Type B pancreatic cell (in vitro differentiated cells): ENCODE measurements at regions not wholly inside any gene's neighbourhood (a gene's known extent, or its start where the extent isn't known, plus 50 kb on each side); places are given as distances from the start of the nearest gene placed in this dataset.
A peak's percentile ranks its signal among the peaks of the same experiment; 100 is the strongest.

Source experiments
- DNase-seq: peaks from one replicate; pipeline ENCODE4 v3.0.0; 2021; ENCODE audit warnings: mixed read lengths; ENCODE audit not compliant: unreplicated experiment; ENCODE audit errors: extremely low spot score
- H3K27ac Mint-ChIP-seq: 2 replicates; pipeline ENCODE4 v1.8.0; 2021; ENCODE audit warnings: mild to moderate bottlenecking, mixed read lengths
- H3K27me3 Mint-ChIP-seq: 2 replicates; pipeline ENCODE4 v1.8.0; 2021; ENCODE audit warnings: mixed read lengths
- H3K36me3 Mint-ChIP-seq: 2 replicates; pipeline ENCODE4 v1.8.0; 2021; ENCODE audit warnings: mixed read lengths
- H3K4me1 Mint-ChIP-seq: one replicate; pipeline ENCODE4 v1.8.0; 2021; ENCODE audit warnings: mixed read lengths; ENCODE audit not compliant: unreplicated experiment
- H3K4me3 Mint-ChIP-seq: 2 replicates; pipeline ENCODE4 v1.8.0; 2021; ENCODE audit warnings: mild to moderate bottlenecking, mixed read lengths
- H3K9me3 Mint-ChIP-seq: 2 replicates; pipeline ENCODE4 v1.8.0; 2021; ENCODE audit warnings: mixed read lengths
- CTCF ChIP-seq: fragments of 200-600 bp; sonication (generic); conservative IDR thresholded peaks from 2 replicates; pipeline ENCODE4 v1.5.0; 2021; ENCODE audit warnings: antibody characterized with exemption, mild to moderate bottlenecking

GRCh38 chr20:11537032-11537431 lies 380.7 kb upstream of the BTBD3 start:
- H3K4me1 Mint-ChIP-seq: no peaks in the 10 kb centered on the region
- H3K9me3 Mint-ChIP-seq: no peaks in the 10 kb centered on the region
- H3K4me3 Mint-ChIP-seq: no peak overlapping the region
- no peak overlapping the region for H3K27ac Mint-ChIP-seq
- H3K27me3 Mint-ChIP-seq: peaks cover 12% of the 10 kb centered on the region
- H3K36me3 Mint-ChIP-seq: no peaks in the 10 kb centered on the region
- TF ChIP-seq CTCF: no peak
- DNase-seq: no peak

- DNase-seq: no peak
- no peak overlapping the region for H3K27ac Mint-ChIP-seq
- H3K27me3 Mint-ChIP-seq: peaks cover 12% of the 10 kb centered on the region
- H3K4me1 Mint-ChIP-seq: no peaks in the 10 kb centered on the region
- no peak overlapping the region for H3K4me3 Mint-ChIP-seq
- no peaks in the 10 kb centered on the region for H3K36me3 Mint-ChIP-seq
- H3K9me3 Mint-ChIP-seq: no peaks in the 10 kb centered on the region
- TF ChIP-seq CTCF: no peak
Measured at GRCh38 chr20:11539450-11539849, 378.2 kb upstream of the BTBD3 start.

GRCh38 chr20:11540558-11540957 lies 377.1 kb upstream of the BTBD3 start:
- H3K4me3 Mint-ChIP-seq: no peak overlapping the region
- H3K27ac Mint-ChIP-seq: no peak overlapping the region
- DNase-seq: no peak
- H3K4me1 Mint-ChIP-seq: no peaks in the 10 kb centered on the region
- H3K9me3 Mint-ChIP-seq: no peaks in the 10 kb centered on the region
- no peak for TF ChIP-seq CTCF
- H3K27me3 Mint-ChIP-seq: peaks cover 12% of the 10 kb centered on the region
- H3K36me3 Mint-ChIP-seq: no peaks in the 10 kb centered on the region

GRCh38 chr20:11542645-11543044 lies 375.0 kb upstream of the BTBD3 start:
- no peaks in the 10 kb centered on the region for H3K4me1 Mint-ChIP-seq
- H3K27ac Mint-ChIP-seq: no peak overlapping the region
- no peak for DNase-seq
- no peaks in the 10 kb centered on the region for H3K9me3 Mint-ChIP-seq
- no peak overlapping the region for H3K4me3 Mint-ChIP-seq
- peaks cover 10% of the 10 kb centered on the region for H3K27me3 Mint-ChIP-seq
- no peaks in the 10 kb centered on the region for H3K36me3 Mint-ChIP-seq
- TF ChIP-seq CTCF: no peak

GRCh38 chr20:11544029-11544678 lies 373.5 kb upstream of the BTBD3 start:
- Mint-ChIP-seq H3K27ac (no peak overlapping the region), H3K27me3 (peaks cover 7% of the 10 kb centered on the region), H3K4me3 (no peak overlapping the region), H3K9me3 (peaks cover 5% of the 10 kb centered on the region), H3K4me1 (no peaks in the 10 kb centered on the region), H3K36me3 (no peaks in the 10 kb centered on the region)
- peak; percentile 88 for TF ChIP-seq CTCF
- DNase-seq: no peak

GRCh38 chr20:11546939-11547338 lies 370.8 kb upstream of the BTBD3 start:
- TF ChIP-seq CTCF: no peak
- Mint-ChIP-seq H3K36me3 (no peaks in the 10 kb centered on the region), H3K27me3 (peaks cover 6% of the 10 kb centered on the region), H3K4me1 (peaks cover 8% of the 10 kb centered on the region), H3K27ac (no peak overlapping the region), H3K9me3 (peaks cover 5% of the 10 kb centered on the region), H3K4me3 (no peak overlapping the region)
- DNase-seq: no peak
